C4-2B (cell line): ENCODE measurements at regions not wholly inside any gene's neighbourhood (a gene's known extent, or its start where the extent isn't known, plus 50 kb on each side); places are given as distances from the start of the nearest gene placed in this dataset.
"Not testable (repeated sequence)": the region's sequence is repeated elsewhere in the genome, so short reads cannot be mapped to it uniquely, and the experiment has no call there.

ENCODE experiments used
- CTCF ChIP-seq: fragments of 450-650 bp; conservative IDR thresholded peaks from 2 replicates; pipeline ENCODE4 v1.5.1; 2017; ENCODE audit warnings: mild to moderate bottlenecking
- ZFX ChIP-seq: fragments of 450-650 bp; IDR thresholded peaks from 2 replicates; pipeline ENCODE4 v1.6.1; 2017

GRCh38 chr6:5873976-5874375 is 132.7 kb downstream of the NRN1 start:
- not testable (repeated sequence) for TF ChIP-seq CTCF, ZFX
